Tibial nerve (tissue), 4 donors: ENCODE measurements at regions not wholly inside any gene's neighbourhood (a gene's known extent, or its start where the extent isn't known, plus 50 kb on each side); places are given as distances from the start of the nearest gene placed in this dataset.

Experiments used
- CTCF ChIP-seq, 5 experiments: fragments of 200-600 bp in 3 of 5; fragments of 450-650 bp in 2 of 5; sonication (generic) in 3 of 5; IDR thresholded peaks; one replicate each; pipeline ENCODE4 v1.5.1; 2016 to 2019; ENCODE audit warnings: antibody characterized with exemption in 5 of 5, mild to moderate bottlenecking in 3 of 5, moderate library complexity in 2 of 5
- EP300 ChIP-seq, 2 donors: sonication (generic); formaldehyde crosslinking; IDR thresholded peaks; one replicate each; pipeline ENCODE4 v1.6.1; 2017; ENCODE audit warnings: antibody characterized with exemption in 2 of 2, mild to moderate bottlenecking in 1 of 2
- POLR2A ChIP-seq, 2 donors: fragments of 450-650 bp; IDR thresholded peaks; one replicate each; pipeline ENCODE4 v1.6.1; 2017; ENCODE audit warnings: antibody characterized with exemption in 2 of 2, mild to moderate bottlenecking in 2 of 2, moderate library complexity in 2 of 2

- TF ChIP-seq CTCF (IDR thresholded peaks at IDR 0.05) (no peak), POLR2A (IDR thresholded peaks at IDR 0.05) (no peak), EP300 (IDR thresholded peaks at IDR 0.05) (no peak)
Observed at GRCh38 chr5:117667105-117667504, 1092.5 kb upstream of the SEMA6A start.
